Right kidney (tissue), 1 donor: ENCODE measurements at regions not wholly inside any gene's neighbourhood (a gene's known extent, or its start where the extent isn't known, plus 50 kb on each side); places are given as distances from the start of the nearest gene placed in this dataset.
A peak's percentile ranks its signal among the peaks of the same experiment; 100 is the strongest.

Source experiments
- DNase-seq: peaks from one replicate; pipeline ENCODE4 v3.0.0-alpha.2; 2016

DNA sequence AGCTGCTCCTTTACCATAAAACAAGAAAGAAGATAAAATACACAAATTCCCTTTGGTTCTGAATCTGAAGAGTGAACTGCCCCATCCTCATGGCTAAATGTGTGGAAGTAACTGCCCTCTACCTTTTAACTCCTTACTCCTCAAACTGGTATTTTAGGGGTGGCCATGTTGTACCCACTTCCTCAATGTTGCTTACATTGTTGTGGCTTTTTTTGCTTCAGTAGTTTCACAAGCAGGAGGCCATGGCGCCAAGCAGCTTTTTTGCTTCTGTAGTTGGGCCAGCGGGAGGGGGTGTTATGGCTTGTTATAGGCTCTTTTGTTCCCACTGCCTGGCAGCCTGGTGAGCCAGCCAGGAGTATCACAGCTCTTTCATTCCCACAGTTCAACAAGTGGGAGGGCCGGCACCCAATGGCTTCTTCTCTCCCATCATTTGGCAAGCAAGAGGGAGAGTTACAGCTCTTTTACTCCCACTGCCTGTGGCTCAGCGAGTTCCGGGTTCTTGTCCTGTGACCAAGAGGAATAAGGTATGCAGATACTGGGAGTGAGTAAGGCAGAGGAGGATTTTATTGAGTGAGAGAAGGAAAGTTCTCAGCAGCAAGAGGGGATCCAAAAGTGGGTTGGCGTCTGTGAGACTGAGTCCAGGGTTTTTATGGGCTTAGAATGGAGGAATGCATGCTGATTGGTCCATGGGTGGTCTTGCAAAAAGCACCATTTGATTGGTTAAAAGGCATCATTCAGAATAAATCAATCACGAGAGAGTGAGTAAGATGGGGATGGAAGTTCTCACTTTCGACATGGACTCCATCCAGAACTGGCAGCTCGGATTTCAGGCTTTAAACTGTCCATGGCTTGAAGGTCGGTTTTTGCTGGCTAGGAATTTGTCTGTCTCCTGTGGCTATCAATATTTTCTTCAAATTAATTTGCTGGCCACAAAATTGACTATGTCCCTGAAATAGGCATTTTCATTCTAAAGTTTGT lies 429.6 kb downstream of the HLX start:
- DNase-seq = no peak

DNA sequence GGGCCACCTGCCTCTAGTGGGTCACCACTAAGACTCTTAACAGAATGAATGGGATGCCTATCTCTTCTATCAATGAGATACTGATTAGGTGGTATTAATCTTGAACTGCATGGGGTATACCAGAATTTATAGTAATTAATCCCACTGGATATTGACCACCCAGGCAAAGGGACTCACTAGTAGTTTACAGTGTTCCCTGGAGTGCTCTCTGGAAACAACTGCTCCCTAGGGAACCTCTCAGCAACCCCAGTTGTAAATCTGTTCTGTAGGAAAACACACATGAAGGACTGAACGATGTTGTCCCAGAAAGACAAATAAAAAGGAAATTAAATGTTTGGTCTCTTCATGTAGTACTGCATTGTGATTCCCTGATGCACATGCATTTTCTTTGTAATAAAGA lies 430.5 kb downstream of the HLX start:
- no peak for DNase-seq

DNA sequence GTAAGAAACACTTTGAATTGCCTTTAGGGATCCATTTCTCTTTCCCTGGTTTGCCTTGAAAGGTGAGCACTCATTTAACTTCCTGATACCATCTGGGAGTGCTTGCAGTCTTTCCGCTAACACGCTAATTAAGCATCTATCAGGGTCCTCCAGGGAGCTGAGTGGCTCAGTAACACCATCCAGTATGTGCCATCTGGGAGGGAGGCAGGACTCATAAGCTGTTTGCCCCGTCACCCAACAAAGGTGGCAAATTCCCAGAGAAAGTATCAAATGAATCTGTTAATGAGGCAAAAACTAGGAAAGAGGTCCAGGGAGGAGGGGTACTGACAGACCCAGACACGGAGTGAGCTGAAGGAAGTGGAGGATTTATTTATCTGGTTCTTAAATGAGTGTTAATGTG lies 430.9 kb downstream of the HLX start:
- DNase-seq = no peak

DNA sequence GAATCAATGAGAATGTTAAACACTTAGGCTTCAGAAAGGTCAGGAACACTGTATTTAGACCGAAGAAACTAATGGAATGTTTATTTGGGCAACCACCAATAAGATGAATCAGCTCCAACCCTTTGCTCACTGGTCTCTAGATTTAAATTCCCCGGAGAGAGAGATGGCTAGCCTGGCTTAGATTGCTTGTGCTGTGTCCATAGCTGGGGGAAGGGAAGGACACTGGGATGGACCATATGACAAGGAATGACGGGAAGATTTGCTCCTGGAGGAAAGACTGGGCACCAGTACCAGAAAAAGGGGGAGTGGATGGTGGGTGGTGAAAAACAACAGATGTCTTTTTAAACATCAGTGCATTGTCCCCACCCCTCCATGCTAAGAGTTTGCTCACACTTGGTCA lies 426.6 kb downstream of the DUSP10 start:
- DNase-seq = no peak

DNA sequence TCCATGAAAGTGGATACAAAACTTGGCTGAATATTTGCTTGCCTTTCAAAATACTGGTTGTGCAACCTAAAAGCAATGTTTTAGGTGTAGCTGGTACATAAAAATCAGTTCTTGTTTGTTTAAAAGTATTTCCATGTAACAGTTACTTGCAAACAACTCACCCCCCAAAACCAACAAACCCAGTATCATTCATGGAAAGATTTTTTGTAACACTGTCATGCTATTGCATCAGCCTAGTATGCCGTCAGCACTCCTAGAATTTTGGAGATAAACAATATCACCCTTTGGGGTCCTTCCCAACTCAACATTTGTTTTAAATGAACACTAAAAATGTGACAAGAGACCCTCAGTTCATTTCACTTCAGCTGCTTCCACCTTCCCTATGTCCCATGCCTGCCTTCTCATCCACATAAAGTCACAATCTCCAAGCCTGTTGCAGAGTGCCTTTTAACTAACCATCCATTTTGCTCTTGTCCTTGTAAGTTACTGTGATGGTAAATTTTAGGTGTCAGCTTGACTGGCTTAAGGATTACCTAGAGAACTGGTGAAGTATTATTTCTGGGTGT lies 425.3 kb downstream of the DUSP10 start:
- DNase-seq = no peak

DNA sequence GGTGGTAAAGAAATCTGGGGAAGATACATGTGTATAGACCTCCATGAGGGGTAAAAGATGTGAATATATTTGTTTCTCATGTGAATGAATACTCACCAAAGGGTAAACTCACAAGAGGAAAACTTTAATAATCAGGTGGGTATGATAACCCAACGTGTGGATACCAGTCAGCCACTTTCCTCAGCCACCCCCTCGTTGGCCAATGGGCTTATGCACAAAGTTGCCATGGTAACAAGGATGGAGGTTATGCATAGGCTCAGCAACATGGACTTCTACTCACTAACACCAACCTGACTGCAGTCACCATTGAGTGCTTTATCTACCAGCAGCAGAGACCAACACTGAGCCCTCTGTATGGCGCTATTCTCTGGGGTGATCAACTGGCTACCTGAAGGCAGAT lies 424.4 kb downstream of the DUSP10 start:
- no peak for DNase-seq

DNA sequence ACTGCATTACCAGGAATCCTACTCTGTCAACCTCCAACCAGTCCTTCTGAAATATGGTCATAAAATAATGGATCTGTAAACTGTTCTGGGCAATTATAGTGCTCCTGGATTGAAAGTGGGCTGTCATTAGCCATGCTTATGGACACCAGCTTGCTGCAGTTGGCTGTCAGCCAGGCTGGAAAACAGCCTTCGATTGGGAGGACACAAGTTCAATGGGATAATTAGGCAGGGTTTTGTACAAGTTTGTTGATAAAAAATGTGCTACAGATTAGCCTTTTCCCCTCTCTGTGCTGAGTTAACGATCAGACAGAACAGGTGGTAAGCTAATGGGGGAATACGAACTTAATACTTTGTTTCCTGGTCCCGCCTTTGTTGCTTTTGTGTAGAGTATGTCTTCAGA lies 413.9 kb downstream of the DUSP10 start:
- DNase-seq = no peak

DNA sequence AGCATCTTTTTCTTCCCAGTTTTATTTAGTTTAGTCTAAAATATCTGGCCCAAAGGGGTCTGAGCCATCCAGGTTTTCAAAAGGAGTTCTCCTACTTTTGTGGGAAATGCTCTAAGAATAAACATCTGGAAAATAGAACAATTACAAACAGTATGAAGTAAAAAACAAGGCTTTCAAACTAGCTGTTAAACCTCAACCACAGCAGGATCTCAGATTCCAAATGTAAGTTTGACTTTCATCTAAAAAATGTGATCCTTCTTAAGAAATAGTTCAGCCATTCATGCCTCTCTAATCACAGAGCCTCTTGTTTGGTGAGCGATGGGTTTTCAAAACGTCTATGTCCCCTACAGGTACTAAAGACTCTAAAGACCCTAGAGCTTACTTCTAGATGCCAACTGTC lies 413.5 kb downstream of the DUSP10 start:
- no peak for DNase-seq

DNA sequence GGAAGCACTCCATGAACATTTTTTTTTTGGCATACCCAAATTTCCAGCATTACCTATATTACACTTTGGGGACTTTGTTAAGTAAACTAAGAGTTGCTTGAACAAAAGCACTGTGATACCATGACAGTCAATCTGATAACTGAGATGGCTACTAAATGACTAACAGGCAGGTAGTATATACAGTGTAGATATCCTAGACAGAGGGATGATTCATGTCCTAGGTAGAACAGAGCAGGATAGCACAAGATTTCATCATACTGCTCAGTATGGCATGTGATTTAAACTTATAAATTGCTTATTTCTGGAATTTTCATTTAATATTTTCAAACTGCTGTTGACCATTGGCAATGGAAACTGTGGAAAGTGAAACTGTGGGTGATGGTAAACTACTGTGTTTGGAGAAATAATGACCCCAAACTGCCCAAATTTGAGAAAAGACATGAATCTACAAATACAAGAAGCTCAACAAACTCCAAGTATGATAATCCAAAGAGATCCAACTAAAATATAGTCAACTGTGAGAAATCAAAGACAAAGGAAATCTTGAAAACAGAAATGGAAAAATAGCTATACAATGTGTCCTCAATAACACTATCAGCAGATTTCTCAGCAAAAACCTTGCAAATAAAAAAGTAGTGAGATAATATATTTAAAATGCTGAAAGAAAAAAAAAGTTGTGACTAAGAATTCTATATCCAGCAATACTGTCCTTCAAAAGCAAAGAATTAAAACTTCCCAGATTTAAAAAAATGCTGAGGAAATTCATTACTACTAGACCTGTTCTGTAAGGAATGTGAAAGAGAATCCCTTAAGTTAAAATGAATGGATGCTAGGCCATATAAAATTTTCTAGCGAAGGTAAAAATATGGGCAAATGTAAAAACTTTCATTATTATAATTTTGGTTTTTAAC lies 410.4 kb downstream of the DUSP10 start:
- no peak for DNase-seq

DNA sequence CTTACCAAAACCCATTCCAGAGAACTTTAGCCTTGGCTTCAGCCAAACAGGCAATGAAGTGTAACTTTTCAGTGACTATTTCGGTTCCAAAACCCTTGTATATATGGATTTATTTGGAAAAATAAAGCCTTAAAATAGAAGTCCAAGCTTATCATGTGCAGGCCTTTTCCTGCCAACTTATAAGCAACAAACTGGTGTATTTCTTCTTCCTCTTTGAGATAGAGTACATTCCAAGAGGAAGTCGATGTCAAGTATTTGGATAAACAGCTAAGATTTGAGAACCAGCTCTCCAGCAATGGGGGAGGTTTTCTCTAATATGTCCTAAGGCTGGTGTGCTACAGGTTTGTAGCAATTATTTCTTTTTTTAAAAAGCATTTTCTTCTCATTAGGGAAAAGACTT lies 407.8 kb downstream of the DUSP10 start:
- no peak for DNase-seq

DNA sequence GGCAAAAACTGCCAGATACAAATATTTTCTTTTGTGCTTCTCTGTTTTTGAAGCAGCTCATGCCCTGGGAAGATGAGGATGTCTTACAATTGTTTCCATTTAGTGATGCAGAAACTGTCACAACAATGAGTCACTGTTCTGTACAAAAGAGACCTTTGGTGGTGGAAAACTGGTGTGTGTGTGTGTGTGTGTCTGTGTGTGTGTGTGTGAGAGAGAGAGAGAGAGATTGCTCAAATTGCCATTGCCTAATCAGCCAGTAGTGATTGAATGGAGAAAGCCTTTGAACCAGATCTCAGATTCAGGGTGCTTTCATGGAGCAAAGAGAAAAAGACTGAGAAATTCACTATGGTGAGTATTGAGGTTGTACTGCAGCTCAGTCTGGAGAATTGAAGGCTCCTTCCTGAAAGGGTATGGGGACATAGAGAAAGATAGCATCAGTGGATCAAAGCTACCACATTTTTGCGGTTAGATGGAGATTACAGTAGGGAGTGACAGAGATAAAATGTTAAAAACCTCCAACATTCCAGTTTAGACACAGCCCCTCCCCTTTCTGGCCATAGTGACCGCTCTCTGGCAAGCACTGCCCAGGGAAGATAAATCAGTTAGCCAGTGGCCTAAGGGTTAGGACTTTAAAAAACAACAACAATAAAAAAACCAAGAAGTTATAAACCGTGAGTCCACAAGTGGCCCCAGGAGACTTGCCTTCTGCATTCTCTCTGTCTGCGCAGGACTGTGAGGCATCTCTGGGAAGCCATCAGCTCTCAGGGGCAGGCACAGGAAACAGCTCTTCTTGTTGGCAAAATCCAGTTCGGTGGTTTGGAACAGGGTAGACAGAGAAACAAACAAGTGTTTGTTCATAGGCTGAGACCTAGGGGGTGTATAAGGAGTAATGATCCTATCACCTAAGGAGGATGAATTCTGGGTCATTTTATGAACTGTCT lies 406.5 kb downstream of the DUSP10 start:
- peak; percentile 26 for DNase-seq

DNA sequence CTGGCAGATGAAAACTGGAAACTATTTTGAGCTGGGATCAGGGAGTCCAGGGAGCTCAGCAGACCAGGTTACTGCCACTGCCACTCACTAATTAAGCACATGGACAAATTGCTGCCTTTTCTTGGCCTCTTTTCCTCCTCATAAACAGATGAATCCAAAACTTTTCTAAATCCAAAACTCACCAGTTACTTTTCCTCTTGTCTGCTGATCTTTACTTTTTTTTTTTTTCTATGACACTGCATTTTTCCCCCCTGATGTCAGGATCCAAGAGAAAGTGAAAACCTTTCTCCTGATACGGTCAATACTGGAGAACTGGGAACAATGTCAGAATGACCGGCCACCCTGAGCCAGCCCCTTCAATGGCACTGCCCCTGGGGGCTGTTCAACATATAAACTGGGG lies 405.8 kb downstream of the DUSP10 start:
- no peak for DNase-seq

DNA sequence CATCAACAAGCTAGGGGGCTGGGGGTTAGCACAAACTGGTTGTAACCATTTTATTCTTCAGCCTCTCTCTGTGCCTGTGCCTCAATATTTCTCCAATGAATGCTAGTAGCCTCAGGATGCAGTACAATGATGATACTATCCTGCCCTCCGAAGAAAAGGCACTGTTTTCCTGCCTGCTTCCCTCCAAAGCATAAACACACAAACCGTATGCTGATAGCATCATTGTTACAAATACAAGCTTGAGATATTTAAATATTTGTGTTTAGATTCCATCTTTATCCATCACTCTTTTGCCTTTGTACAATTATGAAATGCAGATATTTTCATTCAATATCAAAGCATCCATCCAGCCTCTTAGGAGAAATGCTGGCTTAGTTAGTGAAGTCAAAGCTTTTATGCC lies 404.8 kb downstream of the DUSP10 start:
- DNase-seq = no peak

DNA sequence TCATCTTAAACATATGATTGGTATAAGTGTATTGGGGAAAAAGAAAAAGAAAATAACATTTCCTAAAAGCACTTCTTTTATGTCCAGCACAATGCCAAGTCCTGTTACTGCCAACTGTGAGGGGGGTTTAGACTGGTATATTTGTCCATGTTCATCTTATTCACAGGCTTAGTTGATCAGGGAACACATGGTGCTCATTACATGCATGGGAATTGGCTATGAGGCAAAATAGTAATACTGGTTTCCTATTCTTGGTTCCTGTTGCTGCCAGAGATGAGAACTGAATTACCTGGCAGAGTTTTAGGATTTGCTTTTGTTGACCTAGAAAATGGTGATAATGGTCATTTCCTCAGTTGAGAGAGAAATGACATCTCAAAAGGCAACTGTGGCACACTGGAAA lies 398.8 kb downstream of the DUSP10 start:
- no peak for DNase-seq

DNA sequence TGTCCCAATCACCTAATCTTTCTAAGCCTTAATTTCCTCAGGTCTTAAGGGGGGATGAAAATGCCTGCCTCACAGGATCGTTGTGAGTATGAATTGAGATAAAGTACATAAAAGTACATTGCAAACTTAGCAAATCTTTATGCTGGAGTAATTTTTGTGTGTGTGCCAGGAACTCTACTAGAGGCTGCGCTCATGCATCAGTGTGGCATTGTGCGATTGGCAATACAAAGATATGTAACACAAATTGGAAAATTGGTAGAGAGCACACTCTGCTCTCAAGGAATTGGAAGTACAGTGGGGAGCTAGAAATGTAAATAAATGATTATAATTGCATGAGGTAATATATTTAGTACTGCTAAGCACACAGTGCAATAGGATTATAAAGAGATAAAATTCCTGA lies 398.3 kb downstream of the DUSP10 start:
- DNase-seq = no peak

DNA sequence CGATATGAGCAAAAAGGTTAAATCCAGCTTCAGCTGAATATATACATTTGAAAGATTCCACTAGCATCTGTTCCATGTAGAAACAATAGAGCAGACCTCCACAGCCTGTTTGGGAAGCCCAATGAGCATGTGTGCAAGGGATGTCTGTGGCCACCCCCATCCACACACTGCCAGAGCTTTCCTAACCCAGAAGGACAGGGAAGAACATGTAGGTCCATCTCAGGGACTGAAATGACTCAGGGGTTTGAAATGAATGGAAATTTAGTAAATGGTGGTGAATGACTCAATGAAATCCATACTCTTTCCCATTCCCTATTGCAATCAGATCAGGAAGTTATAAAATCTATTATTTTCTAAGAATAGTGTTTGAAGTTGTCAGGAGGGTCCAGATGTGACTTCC lies 397.2 kb downstream of the DUSP10 start:
- no peak for DNase-seq

DNA sequence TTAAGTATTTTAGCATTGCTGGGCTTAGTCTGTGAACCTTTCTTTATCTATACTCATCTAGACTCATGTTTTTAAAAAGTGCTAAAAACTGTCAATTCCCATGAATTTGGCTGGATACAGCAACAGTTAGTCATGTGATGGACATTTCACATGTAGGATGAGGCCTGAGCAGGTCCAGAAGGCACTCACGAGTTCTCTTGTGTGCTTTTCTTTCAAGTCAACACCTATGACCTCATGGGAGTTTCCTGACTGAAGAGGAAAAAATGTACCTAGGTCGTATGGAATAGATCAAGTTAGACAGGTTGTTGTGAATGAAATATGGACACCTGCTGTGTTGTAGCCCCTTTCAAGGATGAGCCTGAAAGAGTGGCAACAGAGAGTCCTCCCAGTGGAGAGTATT lies 394.2 kb downstream of the DUSP10 start:
- DNase-seq = no peak

DNA sequence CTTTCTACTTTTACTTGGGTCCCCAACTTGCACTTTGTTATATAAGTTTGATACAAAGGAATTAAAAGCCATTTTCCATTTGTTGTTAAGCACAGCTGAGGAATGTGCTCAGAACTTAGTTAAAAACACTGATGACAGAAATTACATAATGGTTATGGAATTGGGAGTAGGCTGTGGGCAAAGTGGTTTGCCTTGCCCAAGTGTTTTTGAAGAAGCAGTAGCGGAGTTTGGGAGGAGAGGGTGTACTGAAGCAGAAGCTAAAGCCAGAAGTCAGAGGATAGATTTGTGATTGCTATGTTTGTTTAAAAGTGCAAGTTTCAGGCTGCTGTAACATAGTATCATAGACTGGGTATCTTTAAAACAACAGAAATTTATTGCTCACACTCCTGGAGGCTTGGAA lies 391.8 kb downstream of the DUSP10 start:
- DNase-seq = no peak

DNA sequence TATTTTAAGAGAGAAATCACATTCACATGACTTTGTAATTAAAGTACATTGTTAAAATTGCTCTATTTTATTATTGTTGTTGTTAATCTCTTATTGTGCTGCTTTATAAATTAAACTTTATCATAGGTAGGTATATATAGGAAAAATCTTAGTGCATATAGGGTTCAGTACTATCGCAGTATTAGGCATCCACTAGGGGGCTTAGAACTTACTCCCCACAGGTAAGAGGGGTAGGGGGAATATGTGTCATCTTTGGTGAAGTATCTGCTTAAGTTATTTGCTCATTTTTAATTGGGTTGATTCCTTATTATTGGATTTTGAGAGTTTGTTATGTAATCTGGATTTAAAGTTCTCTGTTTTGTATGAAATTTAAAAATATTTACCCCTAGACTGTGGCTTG lies 385.2 kb downstream of the DUSP10 start:
- DNase-seq = no peak

DNA sequence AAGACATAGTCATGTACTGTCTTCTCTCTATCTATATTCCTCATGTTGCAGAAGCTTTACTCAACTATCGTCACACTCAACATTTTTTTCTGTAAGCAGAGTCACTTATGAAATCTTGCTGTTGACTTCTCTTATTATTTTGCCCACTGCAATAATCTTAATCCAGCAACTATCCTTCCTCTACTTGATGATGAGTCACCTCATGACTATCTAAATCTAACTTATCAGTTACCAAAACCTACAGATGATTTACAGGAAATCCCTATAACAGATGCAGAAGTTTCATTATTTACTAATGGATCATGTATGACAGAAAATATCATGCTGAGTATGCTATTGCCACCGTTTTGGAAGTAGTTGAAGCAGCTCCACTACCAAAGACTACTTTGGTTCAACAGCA lies 378.9 kb downstream of the DUSP10 start:
- no peak for DNase-seq

DNA sequence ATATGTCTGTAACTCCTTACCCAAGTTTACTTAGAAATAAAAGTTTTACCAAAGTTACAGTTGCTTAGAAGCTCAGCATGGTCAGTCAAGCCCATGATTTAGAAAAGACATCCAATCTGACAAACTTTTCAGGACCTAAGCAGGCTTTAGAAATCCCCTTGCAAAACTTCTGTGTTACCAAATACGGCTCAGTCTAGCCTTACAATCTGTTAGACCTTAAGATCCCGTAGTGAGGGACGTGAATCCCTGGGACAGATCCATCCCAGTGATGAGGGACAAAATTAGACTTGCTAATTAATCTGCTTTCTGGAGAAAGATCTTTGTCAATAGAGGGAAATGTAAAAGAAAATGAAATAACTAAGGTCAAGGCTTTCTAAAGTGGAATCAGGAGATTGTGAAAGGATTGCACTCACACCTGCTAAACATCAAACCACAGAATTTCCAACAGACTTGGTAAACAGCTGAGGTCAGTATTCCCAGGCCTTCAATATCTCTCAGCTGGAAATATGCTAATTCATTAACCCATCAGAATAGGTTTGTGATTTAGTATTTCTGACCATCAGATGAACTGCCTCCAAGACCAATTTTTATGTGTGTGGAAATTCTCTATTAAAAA lies 375.3 kb downstream of the DUSP10 start:
- no peak for DNase-seq
